Stimulated activated naive CD8-positive, alpha-beta T cell treated with anti-CD3 and anti-CD28 coated beads, Interleukin-15, Interleukin-2, amounts not matched to agents 100 U/mL and 50 U/mL, for 24 hours (primary cell): ENCODE measurements at regions not wholly inside any gene's neighbourhood (a gene's known extent, or its start where the extent isn't known, plus 50 kb on each side); places are given as distances from the start of the nearest gene placed in this dataset.
"Not testable (repeated sequence)": the region's sequence is repeated elsewhere in the genome, so short reads cannot be mapped to it uniquely, and the experiment has no call there.

ENCODE experiments used
- ATAC-seq: fragments of 150-1000 bp; cut with Tn5 transposase; one replicate; pipeline ENCODE4 v1.10.0; 2021
- DNase-seq: peaks from one replicate; pipeline ENCODE4 v3.0.0; 2021

DNA sequence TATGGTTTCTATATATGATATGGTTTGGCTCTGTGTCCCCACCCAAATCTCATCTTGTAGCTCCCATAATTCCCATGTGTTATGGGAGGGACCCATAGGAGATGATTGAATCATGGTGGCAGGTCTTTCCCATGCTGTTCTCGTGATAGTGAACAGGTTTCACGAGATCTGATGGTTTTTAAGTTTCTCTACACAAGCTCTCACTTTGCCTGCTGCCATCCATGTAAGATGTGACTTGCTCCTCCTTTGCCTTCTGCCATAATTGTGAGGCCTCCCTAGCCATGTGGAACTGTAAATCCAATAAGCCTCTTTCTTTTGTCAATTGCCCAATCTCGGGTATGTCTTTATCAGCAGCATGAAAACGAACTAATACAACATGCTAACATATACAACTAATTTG, 252.2 kb upstream of the NRIP1 start:
- DNase-seq, ATAC-seq: not testable (repeated sequence)

DNA sequence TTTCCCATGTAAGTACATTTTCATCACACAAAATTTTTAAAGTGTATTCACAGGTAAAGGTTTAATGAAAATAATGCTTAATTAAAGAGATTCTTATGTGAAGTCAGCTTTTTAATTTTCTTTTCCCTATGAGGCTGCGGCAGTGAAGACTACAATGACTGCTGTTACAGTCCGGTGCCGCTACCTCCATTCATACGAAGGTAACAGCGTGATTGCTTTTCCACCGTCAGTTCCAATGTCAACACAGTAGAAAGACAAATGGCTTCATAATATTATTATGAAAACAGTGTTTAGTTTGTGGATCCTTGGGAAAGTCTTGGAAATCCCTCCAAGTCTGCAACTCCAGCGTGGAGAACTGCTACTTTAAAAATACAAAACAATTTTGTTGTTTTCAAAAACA, 254.9 kb upstream of the NRIP1 start:
- DNase-seq (no peak), ATAC-seq (no peak)

DNA sequence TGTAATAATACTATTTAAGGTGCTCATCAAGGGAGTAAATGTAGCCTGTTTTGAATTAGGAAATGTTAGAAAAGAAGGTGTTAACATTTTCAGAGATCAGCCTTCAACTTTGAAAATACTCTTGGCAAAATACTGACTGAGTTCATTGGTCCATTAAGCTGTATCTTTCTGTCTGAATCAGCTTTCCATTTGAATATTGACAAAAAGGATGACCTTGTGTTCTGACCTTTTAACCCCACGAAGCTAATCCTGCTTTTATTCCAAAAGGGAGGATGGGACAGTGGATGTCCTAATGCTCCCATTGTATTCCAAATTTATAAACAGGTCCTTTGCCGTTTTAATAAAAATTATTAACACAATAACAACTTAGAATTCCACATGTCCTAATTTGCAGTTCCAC, 259.7 kb upstream of the NRIP1 start:
- ATAC-seq (no peak), DNase-seq (no peak)

DNA sequence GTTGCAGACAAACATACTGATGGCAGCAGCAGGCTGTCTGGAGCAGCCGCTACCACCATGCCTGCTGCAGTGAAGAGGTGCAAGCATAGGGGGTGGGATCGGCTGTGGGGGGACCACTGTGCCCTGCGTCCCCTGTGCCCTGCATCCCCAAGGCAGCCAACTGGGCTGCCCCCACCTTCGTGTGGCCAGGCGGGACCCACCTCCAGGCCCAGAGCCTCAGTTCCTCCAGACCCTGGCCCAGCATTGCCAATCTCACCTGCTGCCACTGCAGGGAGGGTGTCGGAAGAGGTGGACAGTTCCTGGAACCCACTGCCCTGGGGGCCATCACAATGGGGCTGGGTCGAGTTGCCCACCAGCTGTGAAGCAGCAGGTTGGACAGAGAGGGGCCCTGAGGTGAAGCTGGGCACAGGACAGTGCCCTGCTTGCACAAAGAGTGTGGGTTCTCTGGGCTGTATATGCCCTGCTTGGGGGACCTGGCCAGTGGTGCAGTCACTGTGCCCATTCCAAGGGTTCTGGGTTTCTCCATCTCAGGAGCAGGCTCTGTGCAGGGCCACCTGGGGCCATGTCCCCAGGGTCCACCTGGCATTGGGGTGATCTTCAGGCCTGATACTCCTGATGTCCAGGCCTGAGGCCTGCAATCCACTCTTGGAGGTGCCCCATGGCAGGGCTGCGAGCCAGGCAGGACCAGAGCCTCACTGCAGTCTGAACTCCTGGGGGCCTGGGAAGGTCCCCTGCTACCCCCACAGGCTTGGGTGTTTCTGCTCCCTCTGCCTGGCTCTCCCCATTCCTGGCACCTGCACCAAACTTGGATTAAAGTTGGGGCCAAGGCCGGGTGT, 261.4 kb upstream of the NRIP1 start:
- ATAC-seq (no peak), DNase-seq (no peak)

GRCh38 chr21:15327637-15328265, 263.0 kb upstream of the NRIP1 start:
- no peak for DNase-seq
- no peak for ATAC-seq

GRCh38 chr21:15329191-15329590, 264.4 kb upstream of the NRIP1 start:
- ATAC-seq (no peak), DNase-seq (no peak)

GRCh38 chr21:15330872-15331271, 266.1 kb upstream of the NRIP1 start:
- DNase-seq (no peak), ATAC-seq (no peak)

DNA sequence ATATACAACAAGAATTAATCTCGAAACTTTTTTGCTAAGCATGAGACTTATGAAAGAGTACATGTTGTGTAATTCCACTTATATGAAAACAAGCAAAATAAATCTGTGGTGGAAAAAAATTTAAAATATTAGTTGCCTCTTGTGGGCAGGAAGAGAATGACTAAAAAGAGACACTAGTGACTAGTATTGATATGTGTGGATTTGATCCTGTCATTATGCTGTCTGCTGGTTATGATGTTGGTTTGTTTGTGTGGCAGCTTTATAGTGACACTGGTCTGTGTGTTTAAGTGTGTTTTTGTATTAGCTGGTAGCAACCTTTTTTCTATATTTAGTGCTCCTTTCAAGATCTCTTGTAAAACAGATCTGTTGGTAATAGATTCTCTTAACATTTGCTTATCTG, 267.8 kb upstream of the NRIP1 start:
- DNase-seq (no peak), ATAC-seq (no peak)

DNA sequence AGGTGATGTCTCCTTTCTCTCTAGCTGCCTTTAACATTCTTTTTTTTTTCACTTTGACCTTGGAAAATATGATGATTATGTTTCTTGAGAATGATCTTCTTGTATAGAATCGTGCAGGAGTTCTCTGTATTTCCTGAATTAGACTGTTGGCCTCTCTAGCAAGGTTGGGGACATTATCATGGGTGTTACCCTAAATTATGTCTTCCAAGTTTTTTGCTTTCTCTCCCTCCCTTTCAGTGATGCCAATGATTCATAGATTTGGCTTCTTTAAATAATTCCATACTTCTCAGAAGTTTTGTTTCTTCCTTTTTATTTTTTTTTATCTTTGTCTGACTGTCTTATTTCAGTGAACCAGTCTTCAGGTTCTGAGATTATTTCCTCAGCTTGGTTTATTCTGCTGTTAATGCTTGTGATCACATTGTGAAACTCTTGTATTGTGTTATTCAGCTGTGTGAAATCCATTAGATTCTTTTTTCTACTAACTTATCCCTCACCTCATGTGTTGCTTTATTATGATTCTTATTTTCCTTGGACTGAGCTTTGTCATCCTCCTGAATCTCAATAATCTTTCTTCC, 268.4 kb upstream of the NRIP1 start:
- ATAC-seq, result no peak
- no peak for DNase-seq

- no peak for DNase-seq
- no peak for ATAC-seq
These were observed 269.2 kb upstream of the NRIP1 start for GRCh38 chr21:15333951-15334350.

GRCh38 chr21:15343066-15343465, 278.3 kb upstream of the NRIP1 start:
- ATAC-seq, result no peak
- DNase-seq, result no peak

GRCh38 chr21:15352009-15352408, 287.2 kb upstream of the NRIP1 start:
- ATAC-seq (no peak), DNase-seq (no peak)

DNA sequence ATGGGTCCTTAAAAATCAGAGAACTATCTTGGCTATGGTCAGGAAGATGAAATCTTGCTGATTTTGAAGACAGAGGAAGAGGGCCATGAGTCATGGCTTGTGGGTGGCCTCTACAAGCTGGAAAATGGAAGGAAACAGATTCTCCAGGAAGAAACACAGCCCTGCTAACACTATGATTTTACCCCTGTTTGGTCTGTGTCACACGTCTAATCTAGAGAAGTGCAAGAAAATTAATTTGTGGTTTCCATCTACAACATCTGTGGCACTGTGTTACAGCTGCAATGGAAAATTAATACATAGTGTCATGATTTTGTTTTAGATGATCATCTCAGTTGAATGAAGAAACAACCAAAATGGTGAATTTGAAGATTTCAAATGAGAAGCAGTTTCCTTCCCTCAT, 288.7 kb upstream of the NRIP1 start:
- ATAC-seq (no peak), DNase-seq (no peak)

DNA sequence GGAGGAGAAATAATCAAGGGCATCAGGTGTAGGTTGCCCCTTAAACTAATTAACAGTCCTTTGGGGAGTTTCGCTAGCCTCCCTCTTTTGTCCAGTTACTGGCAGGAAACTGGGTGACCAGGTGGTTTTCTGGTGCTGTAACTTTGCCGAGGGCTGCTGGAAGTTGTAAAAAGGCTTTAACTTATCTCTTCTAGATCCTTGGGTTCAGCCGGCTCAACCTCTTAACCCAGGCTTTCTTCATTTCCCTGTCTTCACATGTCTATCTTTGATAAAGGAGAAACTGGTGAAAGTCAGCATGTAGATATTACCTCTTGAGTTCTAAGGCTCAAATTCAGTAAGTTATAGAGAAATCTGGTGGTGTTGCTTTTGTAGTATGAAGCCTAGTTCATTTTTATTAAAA, 289.7 kb upstream of the NRIP1 start:
- ATAC-seq, result no peak
- no peak for DNase-seq

GRCh38 chr21:15355066-15355465, 290.3 kb upstream of the NRIP1 start:
- ATAC-seq, result no peak
- DNase-seq, result no peak

DNA sequence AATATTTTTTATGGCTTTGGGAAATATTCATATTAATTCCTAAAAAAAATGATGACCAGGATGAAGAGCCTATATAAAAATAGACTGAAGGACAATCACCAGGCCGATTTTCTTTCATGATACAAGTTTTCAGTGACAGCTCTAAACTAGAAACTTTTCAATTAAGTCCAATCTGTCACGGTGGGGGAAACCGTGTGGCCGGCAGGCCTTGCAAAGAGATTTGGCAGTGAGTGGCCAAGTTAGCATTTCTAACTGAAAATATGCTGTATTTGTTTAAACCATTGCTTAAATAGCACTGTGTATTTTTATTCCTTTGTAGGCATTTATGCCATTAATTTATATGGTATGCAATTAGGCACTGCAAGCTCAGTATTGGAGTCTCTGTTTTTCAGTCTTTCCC, 294.5 kb upstream of the NRIP1 start:
- ATAC-seq, result no peak

GRCh38 chr21:15362458-15362857, 297.7 kb upstream of the NRIP1 start:
- ATAC-seq (no peak), DNase-seq (no peak)

More for the DNA sequence above, 294.5 kb upstream of the NRIP1 start:
- no peak for DNase-seq

DNA sequence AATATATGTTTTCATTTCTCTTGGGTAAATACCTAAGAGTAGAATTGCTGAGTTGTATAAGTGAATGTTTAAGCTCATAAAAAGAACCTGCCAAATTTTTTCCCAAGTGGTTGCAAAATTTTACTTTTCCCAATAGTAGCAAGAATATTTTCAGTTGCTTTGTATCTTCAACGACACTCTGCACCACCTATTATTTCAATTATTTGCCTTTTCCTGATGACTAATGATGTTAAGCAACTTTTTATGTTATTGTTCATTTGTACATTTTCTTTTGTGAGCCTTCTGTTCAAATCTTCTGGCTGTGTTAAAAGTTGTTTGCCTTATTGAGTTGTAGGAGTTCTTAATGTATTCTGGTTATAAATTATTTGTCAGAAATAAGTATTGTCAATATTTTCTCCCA, 299.1 kb upstream of the NRIP1 start:
- DNase-seq, result no peak
- no peak for ATAC-seq

DNA sequence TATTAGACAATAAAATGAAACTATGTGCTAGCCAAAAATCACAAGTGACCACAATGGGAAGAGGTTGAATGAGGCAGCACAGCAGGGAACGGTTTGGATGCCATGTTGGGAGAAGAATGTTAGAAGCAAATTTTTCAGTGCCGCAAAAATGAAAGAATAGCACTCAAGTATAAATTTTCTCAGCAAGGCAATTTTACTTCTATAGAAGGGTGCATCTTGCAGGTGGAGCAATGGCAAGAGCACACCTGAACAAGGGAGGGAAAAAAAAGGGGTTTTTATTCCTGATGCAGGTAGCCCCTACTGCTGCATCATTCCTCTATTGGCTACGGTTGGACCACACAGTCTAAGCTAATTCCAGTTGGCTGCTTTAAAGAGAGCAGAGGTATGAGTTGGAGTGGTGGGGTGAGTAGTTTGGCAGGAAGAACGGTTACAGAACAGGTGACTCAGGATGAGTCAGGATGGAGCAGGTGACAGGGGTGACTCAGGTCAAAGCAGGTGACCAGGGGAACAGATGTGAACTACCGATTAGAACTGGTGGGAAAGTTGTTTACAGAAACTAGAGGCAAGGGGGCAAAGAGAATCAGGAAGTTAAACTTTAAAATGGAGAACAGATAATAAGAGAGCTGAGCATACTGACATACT, 301.1 kb upstream of the NRIP1 start:
- DNase-seq, result no peak

DNA sequence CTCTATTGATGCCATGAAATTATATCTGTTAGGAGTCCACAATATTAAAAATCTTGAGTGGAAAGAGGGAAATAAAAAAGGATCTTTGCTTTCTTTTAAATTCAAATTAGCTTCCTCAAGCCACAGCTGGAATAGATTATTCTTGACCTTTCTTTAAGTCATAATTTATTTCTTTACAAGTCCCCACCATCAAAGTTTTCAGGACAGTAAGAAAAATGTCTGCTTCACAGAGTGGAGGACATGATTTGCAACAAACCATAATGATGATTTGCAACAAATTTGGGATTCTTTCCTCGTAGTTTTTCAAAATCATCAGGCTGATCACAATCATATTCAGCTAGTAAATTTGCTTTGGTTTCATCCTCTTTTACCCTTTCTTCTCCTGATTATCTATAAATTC, 301.8 kb upstream of the NRIP1 start:
- no peak for ATAC-seq
- no peak for DNase-seq

More for the DNA sequence above, 301.1 kb upstream of the NRIP1 start:
- ATAC-seq, result no peak

DNA sequence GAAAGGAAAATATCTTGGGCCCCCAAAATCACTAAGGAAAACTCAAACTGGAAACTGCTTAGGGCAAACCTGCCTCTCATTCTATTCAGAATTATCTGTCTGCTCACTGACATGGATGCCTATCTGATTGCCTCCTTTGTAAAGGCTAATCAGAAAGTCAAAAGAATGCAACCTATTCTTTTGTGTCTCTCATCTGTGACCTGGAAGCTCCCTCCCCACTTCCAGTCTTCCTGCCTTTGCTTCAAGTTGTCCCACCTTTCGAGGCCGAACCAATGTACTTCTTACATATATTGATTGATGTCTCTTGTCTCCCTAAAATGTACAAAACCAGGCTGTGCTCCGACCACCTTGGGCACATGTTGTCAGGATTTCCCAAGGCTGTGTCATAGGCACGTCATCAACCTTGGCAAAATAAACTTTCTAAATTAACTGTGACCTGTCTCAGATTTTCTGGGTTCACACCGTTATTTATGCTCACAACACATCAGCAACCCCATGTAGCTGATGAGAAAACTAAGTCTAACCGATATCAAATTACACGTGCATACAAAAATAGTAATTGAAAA, 302.3 kb upstream of the NRIP1 start:
- ATAC-seq (no peak), DNase-seq (no peak)

GRCh38 chr21:15370462-15370975, 305.7 kb upstream of the NRIP1 start:
- ATAC-seq (no peak), DNase-seq (no peak)

DNA sequence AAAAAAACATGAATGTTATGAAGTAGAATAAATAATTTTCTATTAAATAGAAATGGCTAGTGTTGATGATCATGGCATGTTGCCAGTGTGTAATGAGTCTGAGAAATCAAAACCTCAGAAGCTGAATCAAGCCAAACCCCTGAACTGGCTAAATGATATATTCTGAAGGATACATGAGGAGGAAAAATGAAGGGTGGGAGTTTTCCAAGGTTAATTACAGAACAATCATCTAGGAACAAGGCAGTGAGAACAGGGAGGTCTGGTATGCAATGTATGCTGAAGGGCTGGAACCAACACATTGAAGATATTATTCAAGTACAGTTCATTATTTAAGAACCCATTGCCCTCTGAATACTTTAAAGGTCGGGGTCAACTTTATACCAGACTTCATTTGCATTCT, 309.1 kb upstream of the NRIP1 start:
- ATAC-seq (no peak), DNase-seq (no peak)
